H9 (cell line): ENCODE measurements at regions not wholly inside any gene's neighbourhood (a gene's known extent, or its start where the extent isn't known, plus 50 kb on each side); places are given as distances from the start of the nearest gene placed in this dataset.

ENCODE experiments used
- DNase-seq: peaks from one replicate; pipeline ENCODE4 v3.0.0-alpha.2; 2017
- H2AFZ ChIP-seq: one replicate; pipeline ENCODE4 v1.6.1; 2013; ENCODE audit warnings: mild to moderate bottlenecking, low read length, control low read depth, moderate library complexity
- H2AK5ac ChIP-seq: 2 replicates; pipeline ENCODE4 v1.6.1; 2013; ENCODE audit warnings: low read length, control low read depth, mixed read lengths; ENCODE audit not compliant: insufficient read length
- H2BK120ac ChIP-seq: one replicate; pipeline ENCODE4 v1.6.1; 2013; ENCODE audit warnings: low read depth, mild to moderate bottlenecking, low read length, control low read depth, inconsistent platforms; ENCODE audit not compliant: poor library complexity, severe bottlenecking
- H2BK12ac ChIP-seq: 2 replicates; pipeline ENCODE4 v1.6.1; 2013; ENCODE audit warnings: low read length, control low read depth, mixed read lengths, low read depth; ENCODE audit not compliant: insufficient read length
- H2BK15ac ChIP-seq: 2 replicates; pipeline ENCODE4 v1.6.1; 2013; ENCODE audit warnings: low read depth, low read length, control low read depth
- H2BK20ac ChIP-seq: one replicate; pipeline ENCODE4 v1.6.1; 2013; ENCODE audit warnings: low read depth, mild to moderate bottlenecking, low read length, control low read depth, inconsistent platforms; ENCODE audit not compliant: poor library complexity, severe bottlenecking
- H2BK5ac ChIP-seq: 2 replicates; pipeline ENCODE4 v1.6.1; 2013; ENCODE audit warnings: low read length, control low read depth, mixed read lengths; ENCODE audit not compliant: insufficient read length
- H3K14ac ChIP-seq: 2 replicates; pipeline ENCODE4 v1.6.1; 2013; ENCODE audit warnings: low read length, control low read depth; ENCODE audit not compliant: insufficient read depth
- H3K18ac ChIP-seq: 2 replicates; pipeline ENCODE4 v1.6.1; 2013; ENCODE audit warnings: low read depth, mild to moderate bottlenecking, mixed read lengths, low read length, control low read depth; ENCODE audit not compliant: insufficient read length
- H3K23ac ChIP-seq: 2 replicates; pipeline ENCODE4 v1.6.1; 2013; ENCODE audit warnings: low read length, control low read depth, mixed read lengths, low read depth; ENCODE audit not compliant: insufficient read length
- H3K23me2 ChIP-seq: 2 replicates; pipeline ENCODE4 v1.6.1; 2013; ENCODE audit warnings: low read depth, mild to moderate bottlenecking, mixed read lengths, low read length, control low read depth; ENCODE audit not compliant: insufficient read length, poor library complexity, severe bottlenecking
- H3K27ac ChIP-seq: 2 replicates; pipeline ENCODE4 v1.5.1; 2013; ENCODE audit warnings: low read length, control low read depth, mixed read lengths, low read depth; ENCODE audit not compliant: insufficient read length
- H3K27me3 ChIP-seq: 2 replicates; pipeline ENCODE4 v1.6.1; 2013; ENCODE audit warnings: low read length, control low read depth, inconsistent platforms; ENCODE audit not compliant: insufficient read depth
- H3K4ac ChIP-seq: 2 replicates; pipeline ENCODE4 v1.6.1; 2013; ENCODE audit warnings: low read depth, mild to moderate bottlenecking, control low read depth, inconsistent platforms, low read length, moderate library complexity
- H3K4me1 ChIP-seq: 2 replicates; pipeline ENCODE4 v1.6.1; 2013; ENCODE audit warnings: low read length, control low read depth, inconsistent platforms; ENCODE audit not compliant: insufficient read depth
- H3K4me2 ChIP-seq: 2 replicates; pipeline ENCODE4 v1.6.1; 2013; ENCODE audit warnings: low read length, control low read depth, mixed read lengths; ENCODE audit not compliant: insufficient read length, insufficient read depth
- H3K56ac ChIP-seq: 2 replicates; pipeline ENCODE4 v1.6.1; 2013; ENCODE audit warnings: low read depth, mild to moderate bottlenecking, mixed read lengths, low read length, control low read depth; ENCODE audit not compliant: insufficient read length
- H3K79me1 ChIP-seq: 2 replicates; pipeline ENCODE4 v1.6.1; 2013; ENCODE audit warnings: low read depth, mild to moderate bottlenecking, moderate library complexity, low read length, control low read depth, inconsistent platforms; ENCODE audit not compliant: insufficient read depth, poor library complexity, severe bottlenecking
- H3K79me2 ChIP-seq: 2 replicates; pipeline ENCODE4 v1.6.1; 2013; ENCODE audit warnings: low read length, control low read depth, inconsistent platforms; ENCODE audit not compliant: insufficient read depth
- H3K9ac ChIP-seq: 2 replicates; pipeline ENCODE4 v1.6.1; 2013; ENCODE audit warnings: low read length, control low read depth, mixed read lengths; ENCODE audit not compliant: insufficient read length; ENCODE audit errors: extremely low read depth
- H3K9me3 ChIP-seq: one replicate; pipeline ENCODE4 v1.6.1; 2013; ENCODE audit warnings: low read depth, low read length, inconsistent platforms; ENCODE audit not compliant: control insufficient read depth
- H3T11ph ChIP-seq: one replicate; pipeline ENCODE4 v1.6.1; 2013; ENCODE audit warnings: mild to moderate bottlenecking, low read length, control low read depth, inconsistent platforms
- H4K20me1 ChIP-seq: one replicate; pipeline ENCODE4 v1.6.1; 2013; ENCODE audit not compliant: control insufficient read depth, insufficient read length, insufficient read depth
- H4K5ac ChIP-seq: 2 replicates; pipeline ENCODE4 v1.6.1; 2013; ENCODE audit warnings: low read depth, mild to moderate bottlenecking, mixed read lengths, low read length, control low read depth; ENCODE audit not compliant: insufficient read length
- H4K8ac ChIP-seq: replicated peaks from 2 replicates; pipeline ENCODE4 v1.6.1; 2013; ENCODE audit warnings: low read length, control low read depth, mixed read lengths, low read depth; ENCODE audit not compliant: insufficient read length
- H4K91ac ChIP-seq: 2 replicates; pipeline ENCODE4 v1.6.1; 2013; ENCODE audit warnings: low read depth, mild to moderate bottlenecking, moderate library complexity, mixed read lengths, low read length, control low read depth; ENCODE audit not compliant: insufficient read length
- H3K27ac Mint-ChIP-seq, 3 experiments: 2 replicates in 2 of 3; 3 replicates in 1 of 3; pipeline ENCODE4 v1.8.0; 2020 to 2021; ENCODE audit warnings: mixed read lengths in 3 of 3, mild to moderate bottlenecking in 1 of 3, moderate library complexity in 1 of 3
- H3K27me3 Mint-ChIP-seq: 2 replicates; pipeline ENCODE4 v1.8.0; 2021; ENCODE audit warnings: low read depth, mild to moderate bottlenecking, moderate library complexity, mixed read lengths
- H3K36me3 Mint-ChIP-seq, 3 experiments: 2 replicates in 2 of 3; 3 replicates in 1 of 3; pipeline ENCODE4 v1.8.0; 2020 to 2021; ENCODE audit warnings: low read depth in 3 of 3, mixed read lengths in 3 of 3; ENCODE audit not compliant: insufficient read depth in 1 of 3
- H3K4me1 Mint-ChIP-seq, 2 experiments: 2 replicates each; pipeline ENCODE4 v1.8.0; 2020; ENCODE audit warnings: mixed read lengths in 2 of 2
- H3K4me3 Mint-ChIP-seq, 2 experiments: 2 replicates in 1 of 2; 3 replicates in 1 of 2; pipeline ENCODE4 v1.8.0; 2020 to 2021; ENCODE audit warnings: mild to moderate bottlenecking in 2 of 2, mixed read lengths in 2 of 2, moderate library complexity in 1 of 2
- H3K9me3 Mint-ChIP-seq, 2 experiments: 2 replicates in 1 of 2; 3 replicates in 1 of 2; pipeline ENCODE4 v1.8.0; 2020; ENCODE audit warnings: mild to moderate bottlenecking in 2 of 2, mixed read lengths in 2 of 2, moderate library complexity in 1 of 2
- WGBS: extraction: QIAGEN DNeasy Blood & Tissue Kit; methylation state at CpG from one replicate; pipeline ENCODE4 v1.1.7; 2013; ENCODE audit warnings: missing lambda C conversion rate, low lambda C conversion rate, mixed read lengths; ENCODE audit not compliant: insufficient read length; ENCODE audit errors: extremely low coverage; 5-methylcytosine and 5-hydroxymethylcytosine counted together
- TF ChIP-seq, protein P1 (sequence below): fragments of 200-600 bp; sonication (generic); conservative IDR thresholded peaks from 3 replicates; pipeline ENCODE4 v1.8.0; 2021; ENCODE audit warnings: antibody characterized with exemption, mild to moderate bottlenecking

DNA sequence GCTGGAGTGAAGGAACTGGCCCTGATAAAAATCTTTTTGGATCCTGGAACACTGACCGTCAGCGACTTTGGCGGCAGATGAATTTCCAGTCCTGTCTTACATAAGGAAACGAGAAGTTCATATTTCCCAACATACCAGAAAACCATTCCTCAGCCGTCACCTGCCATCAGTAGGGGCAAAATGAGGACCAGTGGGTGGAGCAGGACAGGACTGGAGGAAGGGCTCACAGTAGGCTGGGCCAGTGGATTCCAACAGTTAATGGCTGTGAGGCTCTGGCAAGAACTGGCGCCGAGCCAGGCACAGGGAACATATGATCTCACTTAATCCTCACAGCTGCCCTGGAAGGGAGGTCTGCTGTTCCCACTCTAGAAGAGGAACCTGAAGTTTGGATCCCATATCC, 67.2 kb upstream of the FAM181A start:
- H3K23me2 ChIP-seq, result no peaks in the 10 kb centered on the region
- no peak overlapping the region for H3K18ac ChIP-seq
- Mint-ChIP-seq H3K27ac (no peak overlapping the region), H3K9me3 (peaks cover 3% of the 10 kb centered on the region in 2 experiments; a peak in 3 of 5 replicates), H3K27me3 (peaks cover 23% of the 10 kb centered on the region), H3K4me1 (peaks cover 13% of the 10 kb centered on the region in 2 experiments), H3K4me3 (no peak overlapping the region), H3K36me3 (no peaks in the 10 kb centered on the region)
- H2BK120ac ChIP-seq, result no peak overlapping the region
- no peak overlapping the region for H3T11ph ChIP-seq
- no peak overlapping the region for H3K23ac ChIP-seq
- H3K9me3 ChIP-seq, result no peaks in the 10 kb centered on the region
- no peaks in the 10 kb centered on the region for H3K79me2 ChIP-seq
- no peak overlapping the region for H2AK5ac ChIP-seq
- H3K14ac ChIP-seq, result no peak overlapping the region
- no peak overlapping the region for H3K9ac ChIP-seq
- H4K20me1 ChIP-seq, result no peaks in the 10 kb centered on the region
- H3K4me2 ChIP-seq, result no peak overlapping the region
- no peaks in the 10 kb centered on the region for H3K79me1 ChIP-seq
- no peak overlapping the region for H4K8ac ChIP-seq
- no peak overlapping the region for H4K5ac ChIP-seq
- no peaks in the 10 kb centered on the region for H3K4me1 ChIP-seq
- TF ChIP-seq, protein P1, sequence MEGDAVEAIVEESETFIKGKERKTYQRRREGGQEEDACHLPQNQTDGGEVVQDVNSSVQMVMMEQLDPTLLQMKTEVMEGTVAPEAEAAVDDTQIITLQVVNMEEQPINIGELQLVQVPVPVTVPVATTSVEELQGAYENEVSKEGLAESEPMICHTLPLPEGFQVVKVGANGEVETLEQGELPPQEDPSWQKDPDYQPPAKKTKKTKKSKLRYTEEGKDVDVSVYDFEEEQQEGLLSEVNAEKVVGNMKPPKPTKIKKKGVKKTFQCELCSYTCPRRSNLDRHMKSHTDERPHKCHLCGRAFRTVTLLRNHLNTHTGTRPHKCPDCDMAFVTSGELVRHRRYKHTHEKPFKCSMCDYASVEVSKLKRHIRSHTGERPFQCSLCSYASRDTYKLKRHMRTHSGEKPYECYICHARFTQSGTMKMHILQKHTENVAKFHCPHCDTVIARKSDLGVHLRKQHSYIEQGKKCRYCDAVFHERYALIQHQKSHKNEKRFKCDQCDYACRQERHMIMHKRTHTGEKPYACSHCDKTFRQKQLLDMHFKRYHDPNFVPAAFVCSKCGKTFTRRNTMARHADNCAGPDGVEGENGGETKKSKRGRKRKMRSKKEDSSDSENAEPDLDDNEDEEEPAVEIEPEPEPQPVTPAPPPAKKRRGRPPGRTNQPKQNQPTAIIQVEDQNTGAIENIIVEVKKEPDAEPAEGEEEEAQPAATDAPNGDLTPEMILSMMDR, result no peak
- no peak overlapping the region for H2BK20ac ChIP-seq
- no peak overlapping the region for H3K56ac ChIP-seq
- no peaks in the 10 kb centered on the region for H3K27me3 ChIP-seq
- no peak overlapping the region for H3K27ac ChIP-seq
- no peak overlapping the region for H2BK12ac ChIP-seq
- no peak overlapping the region for H4K91ac ChIP-seq
- no peak overlapping the region for H2BK15ac ChIP-seq
- no peak overlapping the region for H2AFZ ChIP-seq
- H3K4ac ChIP-seq, result no peak overlapping the region
- WGBS, result no CpG with 5 or more reads among the region's 7 CpGs
- DNase-seq, result no peak
- no peak overlapping the region for H2BK5ac ChIP-seq
